ENCODE measurements at regions not wholly inside any gene's neighbourhood (a gene's known extent, or its start where the extent isn't known, plus 50 kb on each side); places are given as distances from the start of the nearest gene placed in this dataset.

DNA sequence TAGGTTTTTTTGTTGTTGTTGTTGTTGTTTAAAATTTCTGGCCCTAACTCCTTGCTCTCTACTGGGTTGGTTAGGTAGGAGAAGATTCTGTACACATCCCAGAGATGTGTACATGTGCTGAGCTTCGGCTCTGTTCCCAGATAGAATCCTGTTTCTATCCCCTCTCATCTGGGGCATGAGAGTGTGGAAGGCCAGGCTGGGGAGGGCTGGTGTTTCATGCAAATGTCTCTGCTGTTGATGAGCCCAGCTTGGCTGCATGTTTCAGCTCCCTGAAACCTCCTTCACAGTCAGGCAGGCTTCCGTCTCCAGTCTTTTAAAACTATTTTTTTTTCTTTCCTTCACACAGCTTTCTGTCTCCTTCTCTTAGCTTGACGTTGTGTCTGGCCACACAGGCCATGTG, 526.9 kb upstream of the KLF4 start:
- H3K9me3 Mint-ChIP-seq (ENCODE audit: low read depth) = no peaks in the 10 kb centered on the region
- H3K27ac Mint-ChIP-seq = no peak overlapping the region
- H3K4me1 Mint-ChIP-seq (ENCODE audit: low read depth) = peaks cover 2% of the 10 kb centered on the region
- TF ChIP-seq, protein P1, sequence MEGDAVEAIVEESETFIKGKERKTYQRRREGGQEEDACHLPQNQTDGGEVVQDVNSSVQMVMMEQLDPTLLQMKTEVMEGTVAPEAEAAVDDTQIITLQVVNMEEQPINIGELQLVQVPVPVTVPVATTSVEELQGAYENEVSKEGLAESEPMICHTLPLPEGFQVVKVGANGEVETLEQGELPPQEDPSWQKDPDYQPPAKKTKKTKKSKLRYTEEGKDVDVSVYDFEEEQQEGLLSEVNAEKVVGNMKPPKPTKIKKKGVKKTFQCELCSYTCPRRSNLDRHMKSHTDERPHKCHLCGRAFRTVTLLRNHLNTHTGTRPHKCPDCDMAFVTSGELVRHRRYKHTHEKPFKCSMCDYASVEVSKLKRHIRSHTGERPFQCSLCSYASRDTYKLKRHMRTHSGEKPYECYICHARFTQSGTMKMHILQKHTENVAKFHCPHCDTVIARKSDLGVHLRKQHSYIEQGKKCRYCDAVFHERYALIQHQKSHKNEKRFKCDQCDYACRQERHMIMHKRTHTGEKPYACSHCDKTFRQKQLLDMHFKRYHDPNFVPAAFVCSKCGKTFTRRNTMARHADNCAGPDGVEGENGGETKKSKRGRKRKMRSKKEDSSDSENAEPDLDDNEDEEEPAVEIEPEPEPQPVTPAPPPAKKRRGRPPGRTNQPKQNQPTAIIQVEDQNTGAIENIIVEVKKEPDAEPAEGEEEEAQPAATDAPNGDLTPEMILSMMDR (IDR thresholded peaks at IDR 0.05; ENCODE audit: unreplicated experiment) = no peak
- DNase-seq (ENCODE audit: low spot score, unreplicated experiment) = no peak
- H3K27me3 Mint-ChIP-seq = peaks cover 88% of the 10 kb centered on the region
- H3K4me3 Mint-ChIP-seq (ENCODE audit: low read depth) = no peak overlapping the region
- H3K36me3 Mint-ChIP-seq (ENCODE audit: insufficient read depth) = no peaks in the 10 kb centered on the region

DNA sequence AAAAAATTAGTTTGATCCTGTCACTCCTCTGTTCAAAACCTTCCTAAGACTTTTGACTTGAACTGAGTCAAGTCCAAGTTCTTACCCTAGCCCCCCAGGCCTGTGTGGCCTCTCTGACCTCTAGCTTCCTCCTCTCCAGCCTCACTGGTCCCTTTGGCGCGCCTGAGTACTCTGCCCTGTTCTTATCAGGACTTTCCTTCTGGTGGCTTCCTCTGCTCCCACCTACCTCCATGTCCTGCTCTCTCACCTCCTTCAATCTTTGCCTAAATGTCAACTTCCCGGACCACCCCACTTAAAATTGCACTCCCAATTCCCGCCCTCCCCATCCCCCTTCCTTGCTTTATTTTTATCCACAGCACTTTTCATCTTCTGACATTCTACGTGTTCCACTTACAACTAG, 526.1 kb upstream of the KLF4 start:
- Mint-ChIP-seq H3K4me1 (ENCODE audit: low read depth) (peaks cover 2% of the 10 kb centered on the region), H3K27ac (no peak overlapping the region), H3K4me3 (ENCODE audit: low read depth) (no peak overlapping the region), H3K9me3 (ENCODE audit: low read depth) (no peaks in the 10 kb centered on the region), H3K36me3 (ENCODE audit: insufficient read depth) (no peaks in the 10 kb centered on the region), H3K27me3 (peaks cover 82% of the 10 kb centered on the region)
- TF ChIP-seq, protein P1 (IDR thresholded peaks at IDR 0.05; ENCODE audit: unreplicated experiment) = no peak
- DNase-seq (ENCODE audit: low spot score, unreplicated experiment) = no peak

DNA sequence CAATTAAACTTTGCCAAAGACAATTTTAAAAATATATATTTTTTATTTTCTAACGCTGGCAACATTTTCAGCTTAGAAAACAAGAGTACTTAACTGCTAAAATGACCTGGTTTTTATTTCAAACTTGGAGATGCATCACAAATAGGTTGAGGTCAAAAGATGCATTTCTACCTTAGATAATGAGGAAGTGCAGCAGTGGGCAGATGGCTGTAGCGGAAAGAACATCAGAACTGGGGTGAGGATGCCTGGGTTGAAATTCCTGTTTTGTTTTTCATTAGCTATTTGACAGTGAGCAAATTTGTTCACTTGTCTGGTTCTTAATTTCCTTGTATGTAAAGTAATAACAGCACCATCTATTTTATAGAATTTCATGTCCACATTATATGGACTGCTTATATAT, 524.8 kb upstream of the KLF4 start:
- DNase-seq (ENCODE audit: low spot score, unreplicated experiment) = no peak
- Mint-ChIP-seq H3K9me3 (ENCODE audit: low read depth) (no peaks in the 10 kb centered on the region), H3K27ac (no peak overlapping the region), H3K27me3 (peaks cover 78% of the 10 kb centered on the region), H3K4me1 (ENCODE audit: low read depth) (no peaks in the 10 kb centered on the region), H3K4me3 (ENCODE audit: low read depth) (no peak overlapping the region), H3K36me3 (ENCODE audit: insufficient read depth) (no peaks in the 10 kb centered on the region)
- TF ChIP-seq, protein P1 (IDR thresholded peaks at IDR 0.05; ENCODE audit: unreplicated experiment) = no peak

DNA sequence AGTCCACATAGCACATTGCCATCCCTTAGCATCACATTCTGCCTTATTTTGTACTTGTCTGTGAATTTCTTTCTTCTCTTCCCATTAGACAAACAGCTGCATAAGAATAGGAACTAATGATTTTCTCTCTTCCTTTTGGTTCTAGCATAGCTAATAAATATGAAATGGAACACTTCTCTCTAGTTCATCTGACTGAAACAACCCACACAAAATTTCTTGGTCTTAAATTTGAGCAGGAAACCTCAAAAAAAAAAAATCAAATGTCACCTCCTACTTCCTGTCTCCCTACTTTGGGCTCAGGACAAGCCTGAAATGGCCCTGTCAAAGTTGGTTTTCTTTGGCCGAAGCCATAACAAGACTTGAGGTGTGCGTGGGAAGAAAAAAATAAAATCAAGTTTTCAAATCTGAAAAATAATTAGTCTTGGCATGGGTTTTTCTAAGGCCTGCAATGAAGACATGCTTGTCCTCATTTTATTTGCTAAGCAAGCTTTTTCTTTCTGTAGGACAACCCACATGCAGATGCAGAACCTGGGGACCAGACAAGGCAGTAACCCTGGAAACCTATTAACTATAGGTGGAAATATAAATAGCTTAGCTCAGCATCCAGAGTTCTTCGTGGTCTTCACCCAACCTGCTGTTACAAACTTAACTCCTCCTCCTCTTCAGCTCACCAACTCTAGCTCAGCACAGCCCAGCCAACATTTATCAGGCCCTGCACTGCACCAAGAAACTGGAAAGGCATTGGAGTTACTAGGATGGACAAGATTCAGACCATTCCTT, 523.5 kb upstream of the KLF4 start:
- no peaks in the 10 kb centered on the region for H3K4me1 Mint-ChIP-seq (ENCODE audit: low read depth)

DNA sequence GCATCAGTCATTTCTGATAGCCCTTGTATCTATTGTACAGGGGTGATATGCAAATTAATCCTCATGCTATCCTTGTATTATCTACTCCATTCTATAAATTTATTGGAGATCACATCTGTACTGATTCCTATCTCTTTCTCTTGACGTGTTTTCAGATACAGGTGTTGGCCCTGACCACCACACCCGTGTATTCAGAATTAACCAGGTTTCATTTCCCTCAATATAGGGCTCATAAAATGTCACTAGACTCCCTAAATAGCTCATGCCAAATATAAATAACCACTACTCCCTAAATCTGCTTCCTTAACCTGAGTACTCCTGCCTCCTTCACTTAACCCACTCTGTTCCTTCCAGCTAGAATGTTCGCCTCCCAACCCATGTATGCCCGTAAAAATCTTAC, 522.8 kb upstream of the KLF4 start:
- Mint-ChIP-seq H3K9me3 (ENCODE audit: low read depth) (no peaks in the 10 kb centered on the region), H3K27me3 (peaks cover 70% of the 10 kb centered on the region), H3K4me1 (ENCODE audit: low read depth) (no peaks in the 10 kb centered on the region), H3K4me3 (ENCODE audit: low read depth) (no peak overlapping the region), H3K36me3 (ENCODE audit: insufficient read depth) (no peaks in the 10 kb centered on the region), H3K27ac (no peak overlapping the region)
- no peak for DNase-seq (ENCODE audit: low spot score, unreplicated experiment)
- TF ChIP-seq, protein P1 (IDR thresholded peaks at IDR 0.05; ENCODE audit: unreplicated experiment) = no peak

More for the DNA sequence above, 523.5 kb upstream of the KLF4 start:
- Mint-ChIP-seq H3K36me3 (ENCODE audit: insufficient read depth) (no peaks in the 10 kb centered on the region), H3K4me3 (ENCODE audit: low read depth) (no peak overlapping the region), H3K9me3 (ENCODE audit: low read depth) (no peaks in the 10 kb centered on the region), H3K27me3 (peaks cover 70% of the 10 kb centered on the region), H3K27ac (no peak overlapping the region)
- TF ChIP-seq, protein P1 (IDR thresholded peaks at IDR 0.05; ENCODE audit: unreplicated experiment) = no peak
- no peak for DNase-seq (ENCODE audit: low spot score, unreplicated experiment)
